GM19455 (cell line): ENCODE measurements at regions not wholly inside any gene's neighbourhood (a gene's known extent, or its start where the extent isn't known, plus 50 kb on each side); places are given as distances from the start of the nearest gene placed in this dataset.

Experiments
- ATAC-seq: cut with Tn5 transposase; IDR thresholded peaks from one replicate; pipeline ENCODE4 v1.9.1; 2021; ENCODE audit not compliant: unreplicated experiment

GRCh38 chr20:10986586-10986985 lies 312.8 kb upstream of the JAG1 start:
- ATAC-seq = no peak

GRCh38 chr20:10987651-10988383 lies 314.0 kb upstream of the JAG1 start:
- no peak for ATAC-seq

GRCh38 chr20:10990625-10991382 lies 317.0 kb upstream of the JAG1 start:
- no peak for ATAC-seq

- no peak for ATAC-seq
These were observed 318.9 kb upstream of the JAG1 start for GRCh38 chr20:10992731-10993130.

GRCh38 chr20:10994991-10995700 lies 321.3 kb upstream of the JAG1 start:
- ATAC-seq = no peak

- ATAC-seq = no peak
These were observed 324.7 kb upstream of the JAG1 start for GRCh38 chr20:10998476-10998875.

- no peak for ATAC-seq
These were observed 326.6 kb upstream of the JAG1 start for GRCh38 chr20:11000416-11000815.

- no peak for ATAC-seq
These were observed 327.5 kb upstream of the JAG1 start for GRCh38 chr20:11001302-11001701.

- no peak for ATAC-seq
These were observed 328.2 kb upstream of the JAG1 start for GRCh38 chr20:11001764-11002540.

- ATAC-seq = no peak
These were observed 329.5 kb upstream of the JAG1 start for GRCh38 chr20:11003341-11003740.

GRCh38 chr20:11008444-11009033 lies 334.7 kb upstream of the JAG1 start:
- ATAC-seq = no peak

GRCh38 chr20:11011653-11012052 lies 337.9 kb upstream of the JAG1 start:
- ATAC-seq = no peak

- no peak for ATAC-seq
These were observed 339.2 kb upstream of the JAG1 start for GRCh38 chr20:11012975-11013374.

GRCh38 chr20:11013801-11014200 lies 340.0 kb upstream of the JAG1 start:
- no peak for ATAC-seq

- no peak for ATAC-seq
These were observed 341.6 kb upstream of the JAG1 start for GRCh38 chr20:11015440-11015839.

GRCh38 chr20:11017446-11017845 lies 343.6 kb upstream of the JAG1 start:
- ATAC-seq = no peak

GRCh38 chr20:11018668-11019170 lies 344.9 kb upstream of the JAG1 start:
- ATAC-seq = no peak

GRCh38 chr20:11020712-11021111 lies 346.9 kb upstream of the JAG1 start:
- no peak for ATAC-seq

- no peak for ATAC-seq
These were observed 353.4 kb upstream of the JAG1 start for GRCh38 chr20:11027224-11027623.

GRCh38 chr20:11030351-11030750 lies 356.6 kb upstream of the JAG1 start:
- ATAC-seq = no peak

- ATAC-seq = no peak
These were observed 357.5 kb upstream of the JAG1 start for GRCh38 chr20:11031300-11031699.
